Activated naive CD8-positive, alpha-beta T cell treated with anti-CD3 and anti-CD28 coated beads, Interleukin-2, amount 50 U/mL, for 24 hours (primary cell): ENCODE measurements at regions not wholly inside any gene's neighbourhood (a gene's known extent, or its start where the extent isn't known, plus 50 kb on each side); places are given as distances from the start of the nearest gene placed in this dataset.

ENCODE experiments used
- ATAC-seq: fragments of 150-1000 bp; cut with Tn5 transposase; one replicate; pipeline ENCODE4 v1.10.0; 2021
- DNase-seq: peaks from one replicate; pipeline ENCODE4 v3.0.0; 2021
- H3K27ac Mint-ChIP-seq: one replicate; pipeline ENCODE4 v1.8.0; 2021; ENCODE audit warnings: mild to moderate bottlenecking, mixed read lengths
- H3K27me3 Mint-ChIP-seq: one replicate; pipeline ENCODE4 v1.8.0; 2021; ENCODE audit warnings: mixed read lengths
- H3K36me3 Mint-ChIP-seq: one replicate; pipeline ENCODE4 v1.8.0; 2021; ENCODE audit warnings: low read depth, mixed read lengths
- H3K4me1 Mint-ChIP-seq: one replicate; pipeline ENCODE4 v1.8.0; 2021; ENCODE audit warnings: mixed read lengths
- H3K4me3 Mint-ChIP-seq: one replicate; pipeline ENCODE4 v1.8.0; 2021; ENCODE audit warnings: mild to moderate bottlenecking, moderate library complexity, mixed read lengths
- H3K9me3 Mint-ChIP-seq: one replicate; pipeline ENCODE4 v1.8.0; 2021; ENCODE audit warnings: mixed read lengths

DNA sequence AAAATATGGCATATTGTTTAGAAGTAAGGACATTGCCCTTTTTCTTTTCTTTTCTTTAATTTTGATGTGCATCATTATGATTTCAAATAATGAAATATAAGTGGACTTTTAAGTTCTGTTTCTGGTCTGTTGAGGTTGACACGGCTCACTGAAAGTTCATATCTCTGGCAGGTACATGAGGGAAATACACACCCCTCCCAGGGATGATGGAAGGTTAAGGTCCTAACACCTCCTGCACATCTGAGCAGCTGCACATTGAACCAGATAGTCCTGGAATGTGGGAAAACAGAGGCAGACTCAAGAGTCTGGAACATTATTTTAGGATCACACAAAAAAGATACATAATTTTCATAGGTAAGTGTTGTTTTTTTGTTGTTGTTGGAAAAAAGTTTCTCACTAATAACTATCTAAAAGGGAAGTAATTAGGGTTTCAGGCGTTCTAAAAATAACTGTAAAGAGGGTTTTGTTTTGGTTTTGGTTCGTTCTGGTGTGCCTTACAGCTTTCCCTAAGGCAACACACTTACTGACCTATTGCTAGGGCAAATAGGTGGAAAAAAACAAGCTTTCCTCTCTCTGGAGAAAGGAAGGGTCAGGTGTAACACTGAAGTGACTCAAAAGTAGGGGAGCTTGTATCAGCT is 201.2 kb upstream of the PRKCQ start:
- H3K4me1 Mint-ChIP-seq: no peaks in the 10 kb centered on the region
- no peaks in the 10 kb centered on the region for H3K9me3 Mint-ChIP-seq
- H3K36me3 Mint-ChIP-seq: no peaks in the 10 kb centered on the region
- H3K27me3 Mint-ChIP-seq: peaks cover 25% of the 10 kb centered on the region
- H3K27ac Mint-ChIP-seq: no peak overlapping the region
- no peak overlapping the region for H3K4me3 Mint-ChIP-seq
- ATAC-seq (no peak), DNase-seq (no peak)

DNA sequence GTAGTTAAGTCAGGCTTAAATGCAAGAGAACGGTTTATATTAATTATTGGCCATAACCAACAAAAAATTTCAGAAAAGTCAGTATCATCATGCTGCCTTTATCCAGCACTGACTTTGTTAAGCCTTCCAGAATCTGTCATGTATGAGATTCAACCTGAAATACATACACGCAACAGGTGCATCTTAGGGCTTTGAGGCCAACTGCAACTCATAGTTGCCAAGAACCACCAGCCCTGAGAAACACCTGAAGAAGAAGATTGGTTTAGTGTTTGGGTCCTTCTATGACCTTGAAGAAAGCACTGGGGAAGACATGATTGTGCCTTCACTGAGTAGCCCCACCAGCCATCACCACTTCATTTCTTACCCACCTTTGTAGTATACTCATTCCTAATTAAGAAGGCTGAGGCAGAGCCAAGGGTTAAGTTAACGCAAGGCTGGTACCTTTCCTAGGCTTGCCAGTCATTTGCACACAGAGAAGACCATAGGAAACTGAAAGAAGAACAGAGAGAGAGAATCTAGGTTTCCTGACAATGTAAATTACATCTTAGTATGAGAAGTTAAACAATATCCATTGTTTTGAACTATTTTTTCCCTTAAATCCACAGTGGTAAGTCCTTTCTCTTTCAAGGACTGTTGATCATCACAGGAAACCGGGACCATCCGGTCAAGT is 200.1 kb upstream of the PRKCQ start:
- Mint-ChIP-seq H3K27ac (no peak overlapping the region), H3K27me3 (peaks cover 31% of the 10 kb centered on the region), H3K36me3 (no peaks in the 10 kb centered on the region), H3K4me3 (no peak overlapping the region), H3K9me3 (no peaks in the 10 kb centered on the region), H3K4me1 (no peaks in the 10 kb centered on the region)
- DNase-seq: no peak
- ATAC-seq: no peak

DNA sequence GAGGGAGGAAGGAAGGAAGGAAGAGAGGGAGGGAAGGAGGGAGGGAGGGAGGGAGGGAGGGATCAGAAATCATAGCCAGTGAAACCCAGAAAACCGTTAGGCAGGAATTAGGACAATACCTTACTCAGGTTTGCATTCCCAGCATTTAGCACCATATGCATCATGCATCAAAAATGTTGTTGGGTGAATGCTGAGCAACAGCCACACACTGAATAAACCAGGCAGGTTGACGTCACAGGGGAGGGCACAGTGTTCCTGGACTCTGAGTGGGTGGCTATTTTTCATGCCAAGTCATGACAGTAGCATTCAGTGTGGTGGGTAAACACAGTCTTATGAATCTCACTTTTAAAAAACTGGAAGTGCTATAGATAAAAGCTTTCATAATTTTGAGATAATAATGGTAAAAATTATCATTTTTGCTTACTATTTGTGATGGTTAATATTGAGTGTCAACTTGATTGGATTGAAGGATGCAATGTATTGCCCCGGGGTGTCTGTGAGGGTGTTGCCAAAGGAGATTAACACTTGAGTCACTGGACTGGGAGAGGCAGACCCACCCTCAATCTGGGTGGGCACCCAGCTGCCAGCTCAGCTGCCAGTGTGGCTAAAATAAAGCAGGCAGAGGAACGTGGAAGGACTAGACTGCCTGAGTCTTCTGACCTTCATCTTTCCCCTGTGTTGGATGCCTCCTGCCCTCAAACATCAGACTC is 199.1 kb upstream of the PRKCQ start:
- Mint-ChIP-seq H3K36me3 (no peaks in the 10 kb centered on the region), H3K4me3 (no peak overlapping the region), H3K9me3 (no peaks in the 10 kb centered on the region), H3K4me1 (no peaks in the 10 kb centered on the region), H3K27me3 (peaks cover 31% of the 10 kb centered on the region), H3K27ac (no peak overlapping the region)
- ATAC-seq (no peak), DNase-seq (no peak)

DNA sequence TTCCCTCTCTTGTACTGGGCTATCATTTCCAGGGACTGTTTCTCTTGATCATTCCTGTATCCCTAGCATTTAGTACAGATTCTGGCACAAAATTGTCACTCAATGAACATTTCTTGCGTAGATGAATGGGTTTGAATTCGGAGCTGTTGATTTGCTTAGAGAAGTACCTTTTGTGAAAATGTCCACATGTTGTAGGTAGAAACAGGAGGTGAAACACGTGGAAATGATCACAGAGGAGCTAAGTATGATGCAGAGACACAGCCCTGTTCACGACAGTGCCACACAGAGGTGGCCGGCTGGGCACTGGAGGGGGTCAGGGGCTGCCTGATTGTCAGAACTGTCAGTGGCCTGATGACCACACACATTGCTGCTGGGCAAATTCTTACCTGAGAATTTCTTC is 196.1 kb upstream of the PRKCQ start:
- peaks cover 30% of the 10 kb centered on the region for H3K27me3 Mint-ChIP-seq
- no peak overlapping the region for H3K27ac Mint-ChIP-seq
- H3K9me3 Mint-ChIP-seq: no peaks in the 10 kb centered on the region
- H3K4me3 Mint-ChIP-seq: no peak overlapping the region
- DNase-seq (no peak), ATAC-seq (no peak)
- H3K36me3 Mint-ChIP-seq: no peaks in the 10 kb centered on the region
- H3K4me1 Mint-ChIP-seq: no peaks in the 10 kb centered on the region

DNA sequence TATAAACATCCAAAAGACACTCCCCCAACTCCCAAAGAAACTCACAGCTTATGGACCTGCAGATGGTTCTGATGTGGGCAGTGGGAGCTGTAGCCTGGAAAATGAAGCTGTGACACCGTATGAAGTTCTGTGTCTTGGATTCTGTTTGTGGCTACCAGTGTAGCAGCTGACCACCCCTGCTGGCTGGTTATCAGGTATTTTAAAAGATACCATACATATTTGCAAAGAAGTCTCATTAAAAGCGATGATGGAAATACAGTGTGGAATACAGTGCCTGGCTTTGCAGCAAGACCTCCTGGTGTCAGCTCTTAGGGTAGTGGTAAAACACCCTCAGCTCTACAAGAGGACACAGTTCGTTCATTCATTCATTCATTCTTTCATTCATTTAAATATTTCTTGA is 194.3 kb upstream of the PRKCQ start:
- DNase-seq (no peak), ATAC-seq (no peak)
- peaks cover 8% of the 10 kb centered on the region for H3K9me3 Mint-ChIP-seq
- no peak overlapping the region for H3K27ac Mint-ChIP-seq
- no peak overlapping the region for H3K4me3 Mint-ChIP-seq
- no peaks in the 10 kb centered on the region for H3K36me3 Mint-ChIP-seq
- peaks cover 23% of the 10 kb centered on the region for H3K27me3 Mint-ChIP-seq
- H3K4me1 Mint-ChIP-seq: no peaks in the 10 kb centered on the region

DNA sequence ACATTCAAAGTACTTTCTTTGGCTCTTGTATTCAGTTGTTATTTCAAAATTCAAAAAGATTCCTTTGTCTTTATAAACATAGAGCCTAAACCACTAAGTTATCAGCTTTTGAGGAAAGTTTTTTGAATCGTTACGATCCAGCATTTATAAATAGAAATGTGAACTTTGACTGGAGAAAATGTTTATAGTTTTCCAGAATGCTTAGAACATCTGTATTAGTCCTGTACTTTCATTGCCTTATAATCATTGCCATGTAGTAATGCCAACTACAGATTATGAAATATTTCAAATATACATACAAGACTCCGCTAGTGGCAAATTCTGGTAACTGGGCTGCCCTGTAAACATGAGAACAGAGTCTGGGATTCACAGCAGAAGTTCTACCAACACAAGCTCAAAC is 191.3 kb upstream of the PRKCQ start:
- ATAC-seq (no peak), DNase-seq (no peak)
- H3K27me3 Mint-ChIP-seq: peaks cover 13% of the 10 kb centered on the region
- H3K4me3 Mint-ChIP-seq: no peak overlapping the region
- no peaks in the 10 kb centered on the region for H3K36me3 Mint-ChIP-seq
- peaks cover 8% of the 10 kb centered on the region for H3K9me3 Mint-ChIP-seq
- no peak overlapping the region for H3K27ac Mint-ChIP-seq
- H3K4me1 Mint-ChIP-seq: no peaks in the 10 kb centered on the region

DNA sequence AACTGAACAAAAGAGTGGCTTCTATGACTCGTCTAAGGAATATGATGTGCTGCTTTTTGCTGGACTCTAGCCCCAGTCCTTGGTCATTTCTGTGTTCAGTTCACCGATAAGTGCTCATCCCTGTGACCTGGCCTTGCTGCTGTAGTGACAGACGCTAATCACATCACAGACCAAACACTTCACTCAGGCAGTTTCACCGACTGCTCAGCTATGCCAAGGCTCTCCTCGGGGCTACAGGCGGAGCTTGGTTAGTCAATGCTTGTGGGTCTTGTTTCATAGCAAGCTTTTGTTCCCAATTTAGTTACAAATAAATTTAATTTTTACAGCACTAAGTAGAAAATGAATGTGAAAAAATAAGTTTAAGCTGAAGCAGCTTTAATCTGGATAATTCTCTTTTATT is 190.8 kb upstream of the PRKCQ start:
- DNase-seq (no peak), ATAC-seq (no peak)
- Mint-ChIP-seq H3K9me3 (peaks cover 8% of the 10 kb centered on the region), H3K27ac (no peak overlapping the region), H3K4me1 (no peaks in the 10 kb centered on the region), H3K27me3 (peaks cover 11% of the 10 kb centered on the region), H3K36me3 (no peaks in the 10 kb centered on the region), H3K4me3 (no peak overlapping the region)

DNA sequence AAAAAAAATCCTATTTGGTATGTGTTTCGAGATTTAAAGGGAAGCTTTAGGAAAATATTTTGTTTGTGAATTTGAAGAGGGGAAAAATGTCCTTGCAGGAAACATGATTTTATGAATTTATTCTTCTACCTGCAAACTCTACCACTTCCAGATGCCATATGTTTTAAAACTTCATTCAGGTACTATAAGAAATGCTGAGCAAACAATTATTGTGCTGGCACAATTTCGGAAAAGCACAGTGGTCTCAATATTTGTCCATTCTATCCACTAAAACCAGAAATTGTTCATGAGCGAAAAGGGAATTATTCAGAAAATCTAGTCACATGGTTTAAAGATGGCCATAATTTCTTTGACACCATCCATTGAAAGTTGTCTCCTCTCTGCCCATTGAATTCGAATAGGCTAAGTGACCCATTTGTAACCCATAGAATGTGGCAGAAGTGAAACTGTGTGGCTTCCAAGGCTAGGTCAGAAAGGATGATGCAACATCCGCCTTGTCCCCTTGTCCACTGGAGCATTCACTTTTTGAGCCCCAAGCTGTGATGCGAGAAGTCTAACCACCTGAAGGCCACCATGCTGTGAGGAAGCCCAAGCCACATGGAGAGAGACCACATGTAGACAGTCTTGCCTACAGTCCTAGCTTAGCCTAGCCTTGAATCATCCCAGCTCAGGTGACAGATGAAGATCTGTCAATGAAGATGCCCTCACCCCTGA is 189.8 kb upstream of the PRKCQ start:
- no peak for DNase-seq
- H3K27ac Mint-ChIP-seq: no peak overlapping the region
- H3K36me3 Mint-ChIP-seq: no peaks in the 10 kb centered on the region
- H3K9me3 Mint-ChIP-seq: peaks cover 8% of the 10 kb centered on the region
- no peak for ATAC-seq
- no peaks in the 10 kb centered on the region for H3K4me1 Mint-ChIP-seq
- H3K27me3 Mint-ChIP-seq: peaks cover 8% of the 10 kb centered on the region
- H3K4me3 Mint-ChIP-seq: no peak overlapping the region

DNA sequence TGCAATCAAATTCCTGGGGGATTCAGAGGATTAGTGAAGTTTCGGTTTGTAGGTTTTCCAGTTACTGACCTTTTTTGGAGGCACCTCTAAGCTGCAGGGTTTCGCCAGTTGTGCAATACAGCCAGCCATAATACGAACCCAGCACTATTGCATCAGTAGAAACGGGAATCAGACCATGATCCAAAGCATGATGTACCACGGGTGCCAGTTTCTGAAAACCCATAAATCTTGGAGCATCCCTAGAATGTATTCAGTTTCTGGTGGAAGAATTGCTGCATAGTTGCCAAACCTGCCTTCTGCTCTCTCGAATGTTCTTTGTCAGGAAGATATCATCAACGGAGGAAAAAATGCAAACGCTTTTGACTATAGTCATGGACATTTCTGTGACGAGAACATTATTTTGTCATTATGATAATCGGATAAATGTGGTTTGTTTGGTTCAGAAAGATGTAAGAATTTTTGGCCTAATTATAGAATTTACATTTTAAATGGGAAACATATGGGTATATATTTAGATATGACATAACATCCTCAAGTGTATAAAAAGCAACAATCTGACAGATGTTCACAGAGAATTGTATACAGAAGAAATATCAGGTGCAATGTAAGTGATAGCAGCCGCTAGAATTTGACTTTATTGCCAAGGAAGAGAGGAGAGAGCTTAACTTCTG is 186.2 kb upstream of the PRKCQ start:
- Mint-ChIP-seq H3K4me1 (no peaks in the 10 kb centered on the region), H3K36me3 (no peaks in the 10 kb centered on the region), H3K27me3 (peaks cover 23% of the 10 kb centered on the region), H3K9me3 (peaks cover 8% of the 10 kb centered on the region), H3K27ac (no peak overlapping the region), H3K4me3 (no peak overlapping the region)
- no peak for DNase-seq
- ATAC-seq: no peak

DNA sequence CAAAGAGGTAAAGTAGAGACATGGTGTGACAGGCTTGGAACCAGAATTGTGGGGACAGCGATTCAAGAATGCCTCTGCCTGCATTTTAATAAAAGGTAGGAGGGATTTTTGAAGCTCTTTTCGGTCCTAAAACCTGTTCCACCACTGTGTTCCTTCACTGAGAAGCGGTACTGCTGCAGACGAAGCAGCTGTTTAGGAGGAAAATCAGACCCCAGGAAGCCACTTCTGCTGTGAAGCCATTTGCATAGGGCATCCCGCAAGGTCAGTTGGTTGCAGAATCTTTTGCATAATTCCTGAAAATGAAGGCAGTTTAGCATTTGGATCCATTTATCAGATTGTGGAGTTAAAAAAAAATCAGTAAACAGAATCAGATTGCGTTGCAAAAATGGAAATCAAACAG is 183.3 kb upstream of the PRKCQ start:
- DNase-seq (no peak), ATAC-seq (no peak)
- H3K36me3 Mint-ChIP-seq: no peaks in the 10 kb centered on the region
- H3K4me1 Mint-ChIP-seq: no peaks in the 10 kb centered on the region
- H3K4me3 Mint-ChIP-seq: no peak overlapping the region
- H3K27me3 Mint-ChIP-seq: peaks cover 34% of the 10 kb centered on the region
- H3K27ac Mint-ChIP-seq: no peak overlapping the region
- H3K9me3 Mint-ChIP-seq: no peaks in the 10 kb centered on the region

DNA sequence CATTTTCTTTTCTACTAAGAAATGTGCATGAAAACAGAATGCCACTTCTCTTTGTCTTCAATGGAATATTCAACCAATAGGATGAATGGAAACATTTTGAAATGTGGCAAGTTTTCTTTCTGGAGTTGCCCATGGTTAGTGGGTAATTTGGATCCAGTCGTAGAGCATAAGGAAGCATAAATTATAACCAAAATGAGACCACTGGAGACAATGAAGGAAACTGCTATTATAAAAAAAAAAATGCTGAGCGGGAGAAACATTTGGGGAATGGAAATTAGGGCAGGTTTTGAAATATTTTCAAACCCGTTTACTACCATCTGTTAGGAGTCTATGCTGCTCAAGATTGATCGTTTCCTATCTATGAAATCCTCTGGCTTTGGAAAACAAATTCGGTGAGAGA is 182.9 kb upstream of the PRKCQ start:
- Mint-ChIP-seq H3K4me1 (no peaks in the 10 kb centered on the region), H3K9me3 (no peaks in the 10 kb centered on the region), H3K27ac (no peak overlapping the region), H3K4me3 (no peak overlapping the region), H3K27me3 (peaks cover 38% of the 10 kb centered on the region), H3K36me3 (no peaks in the 10 kb centered on the region)
- no peak for ATAC-seq
- no peak for DNase-seq

DNA sequence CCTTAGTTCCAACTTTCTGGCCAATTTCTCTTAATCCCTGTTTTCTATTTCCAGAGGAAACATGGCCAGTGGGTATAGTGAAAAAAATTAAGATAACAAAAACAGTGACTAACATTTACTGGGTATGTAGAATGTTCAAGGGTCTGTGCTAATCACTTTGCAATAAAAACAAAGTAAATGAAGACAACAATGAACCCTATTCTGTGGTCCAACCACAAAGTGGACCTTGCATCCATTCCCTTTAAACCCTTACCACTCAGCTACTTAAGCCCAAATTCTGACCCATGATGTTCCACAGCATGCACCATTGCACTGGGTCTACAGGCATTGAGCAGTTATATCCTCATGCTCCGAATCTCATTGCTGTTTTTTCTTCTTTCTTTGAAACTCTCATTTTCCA is 179.9 kb upstream of the PRKCQ start:
- DNase-seq (no peak), ATAC-seq (no peak)
- Mint-ChIP-seq H3K4me1 (no peaks in the 10 kb centered on the region), H3K27ac (no peak overlapping the region), H3K36me3 (no peaks in the 10 kb centered on the region), H3K9me3 (no peaks in the 10 kb centered on the region), H3K4me3 (no peak overlapping the region), H3K27me3 (peaks cover 45% of the 10 kb centered on the region)

DNA sequence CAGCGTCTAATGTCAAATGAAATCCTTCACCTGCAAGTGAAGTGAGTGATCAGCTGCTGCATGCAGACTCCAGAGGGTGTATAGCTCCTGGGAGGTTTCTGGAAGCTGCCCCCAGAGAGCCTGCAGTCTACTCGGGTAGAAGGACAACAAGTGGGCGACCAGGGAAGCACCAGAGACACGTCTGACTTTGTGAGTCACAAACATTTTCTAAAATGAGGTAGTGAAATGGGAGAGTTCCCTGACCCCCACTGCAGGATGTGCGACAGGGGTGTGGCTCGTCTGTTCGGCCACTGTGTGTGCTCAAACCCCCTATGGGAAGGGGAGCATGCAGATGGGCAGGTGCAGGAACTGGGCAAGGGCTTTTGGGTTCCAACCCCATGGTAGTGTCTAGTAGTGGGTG is 177.1 kb upstream of the PRKCQ start:
- peaks cover 34% of the 10 kb centered on the region for H3K27me3 Mint-ChIP-seq

DNA sequence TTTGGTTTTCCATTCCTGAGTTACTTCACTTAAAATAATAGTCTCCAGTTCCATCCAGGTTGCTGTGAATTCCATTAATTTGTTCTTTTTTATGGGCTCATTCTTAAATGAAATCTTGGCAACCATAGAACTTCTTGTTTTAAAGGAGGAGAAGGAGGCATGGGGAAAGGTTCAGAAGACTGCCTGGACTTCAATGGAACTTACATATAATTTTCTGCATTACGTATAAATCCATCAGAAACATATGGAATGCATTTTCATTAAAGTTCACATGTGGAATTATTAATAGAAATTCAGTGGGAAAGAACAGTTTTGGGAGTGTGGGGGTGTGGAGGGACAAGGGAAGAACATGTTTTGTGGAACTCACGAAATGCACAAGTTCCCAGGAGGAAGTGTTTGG is 176.6 kb upstream of the PRKCQ start:
- Mint-ChIP-seq H3K36me3 (no peaks in the 10 kb centered on the region), H3K4me3 (no peak overlapping the region), H3K27ac (no peak overlapping the region), H3K27me3 (peaks cover 33% of the 10 kb centered on the region), H3K4me1 (no peaks in the 10 kb centered on the region), H3K9me3 (no peaks in the 10 kb centered on the region)
- ATAC-seq: no peak
- no peak for DNase-seq

More for the DNA sequence above, 177.1 kb upstream of the PRKCQ start:
- Mint-ChIP-seq H3K9me3 (no peaks in the 10 kb centered on the region), H3K4me3 (no peak overlapping the region), H3K4me1 (no peaks in the 10 kb centered on the region), H3K27ac (no peak overlapping the region), H3K36me3 (no peaks in the 10 kb centered on the region)
- no peak for DNase-seq
- ATAC-seq: no peak
